NCI-H510A (cell line): ENCODE measurements at regions not wholly inside any gene's neighbourhood (a gene's known extent, or its start where the extent isn't known, plus 50 kb on each side); places are given as distances from the start of the nearest gene placed in this dataset.

Experiments used
- DNase-seq: peaks from one replicate; lab custom pipeline; 2025; lab: John Stamatoyannopoulos, UW

DNA sequence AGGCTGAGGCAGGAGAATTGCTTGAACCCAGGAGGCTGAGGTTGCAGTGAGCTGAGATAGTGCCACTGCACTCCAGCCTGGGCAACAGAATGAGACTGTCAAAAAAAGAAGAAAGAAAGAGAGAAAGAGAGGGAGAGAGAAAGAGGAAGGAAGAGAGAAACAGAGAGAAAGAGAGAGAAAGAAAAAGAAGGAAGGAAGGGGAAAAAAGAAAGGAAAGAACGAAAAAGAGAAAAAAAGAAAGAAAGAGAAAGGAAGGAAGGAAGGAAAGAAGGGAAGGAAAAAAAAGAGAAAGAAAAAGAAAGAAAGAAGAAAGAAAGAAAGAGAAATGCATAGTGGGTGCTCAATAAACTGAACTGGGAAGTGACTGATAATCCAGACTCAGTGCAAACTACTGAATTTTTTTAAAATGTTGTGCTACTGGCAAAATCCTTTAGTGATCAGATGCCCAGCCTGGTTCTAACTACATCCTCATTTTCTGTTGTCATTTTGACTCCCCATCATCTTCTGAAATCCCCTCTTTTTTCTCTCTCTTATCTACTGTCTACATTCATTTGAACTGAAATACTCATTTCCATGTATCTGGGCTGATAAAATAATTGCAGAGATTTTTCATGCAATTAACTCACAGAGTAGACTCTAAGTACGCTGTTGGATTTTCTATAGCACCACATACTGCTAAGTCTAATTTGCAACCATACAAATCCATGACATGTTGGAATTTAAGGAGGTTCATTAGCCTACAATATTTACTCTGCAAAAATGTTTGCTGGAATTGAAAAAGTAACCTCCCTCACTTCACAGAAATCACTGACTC lies 85.3 kb upstream of the HIVEP1 start:
- DNase-seq, result no peak

DNA sequence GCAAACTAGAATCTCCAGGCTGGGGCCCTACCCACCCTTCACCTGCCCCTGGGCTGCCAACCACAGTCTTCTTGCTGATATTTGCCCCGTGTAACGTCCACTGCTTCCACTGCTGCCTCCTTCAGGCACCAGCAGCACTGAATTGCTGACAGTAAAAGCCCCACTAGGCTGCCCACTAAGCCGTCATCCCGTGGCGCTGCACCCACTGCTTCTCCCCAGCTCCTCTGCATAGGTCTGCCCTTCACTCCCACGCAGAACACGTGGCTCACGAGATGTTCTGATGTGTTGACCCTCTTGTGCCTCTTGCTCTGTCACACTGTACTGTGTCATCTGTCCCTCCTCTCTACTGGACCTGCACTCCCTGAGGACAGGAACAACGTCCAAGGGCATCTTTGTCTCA lies 86.3 kb upstream of the HIVEP1 start:
- no peak for DNase-seq

DNA sequence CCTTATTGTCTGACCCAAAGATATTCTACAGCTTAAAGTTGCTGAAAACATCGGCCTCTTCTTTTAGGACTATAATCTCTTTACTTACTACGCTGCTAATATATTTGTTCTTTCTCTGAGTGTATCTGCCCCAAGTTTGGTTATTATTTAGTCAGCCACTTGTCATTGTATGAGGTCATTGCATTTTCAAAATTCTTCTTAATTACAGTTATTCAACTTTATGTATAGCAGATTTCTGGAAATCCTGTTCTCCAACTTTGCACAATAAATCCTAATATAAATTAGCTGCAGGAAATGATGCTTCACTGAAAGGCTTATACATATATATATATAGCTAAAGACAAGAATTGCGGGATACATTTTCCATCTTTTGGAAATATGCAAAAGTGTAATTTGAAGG lies 88.5 kb upstream of the HIVEP1 start:
- no peak for DNase-seq

DNA sequence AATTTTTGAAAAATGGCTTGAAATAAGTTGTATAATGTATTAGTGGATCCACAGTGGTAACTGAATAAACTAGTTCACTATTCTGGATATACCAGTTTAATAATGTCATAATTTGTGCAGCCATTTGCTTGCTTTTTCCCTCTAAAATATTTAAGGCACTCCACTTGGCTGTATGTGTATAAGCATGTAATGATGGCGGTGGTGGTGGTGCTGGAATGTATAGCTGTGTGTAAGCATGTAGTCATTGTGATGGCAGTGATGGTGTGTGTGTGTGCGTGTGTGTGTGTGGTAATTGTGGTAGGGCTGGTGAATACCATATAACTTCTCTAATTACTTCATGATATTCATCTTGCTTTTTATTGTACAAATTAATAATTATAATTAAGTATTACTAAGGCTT lies 89.2 kb upstream of the HIVEP1 start:
- no peak for DNase-seq

DNA sequence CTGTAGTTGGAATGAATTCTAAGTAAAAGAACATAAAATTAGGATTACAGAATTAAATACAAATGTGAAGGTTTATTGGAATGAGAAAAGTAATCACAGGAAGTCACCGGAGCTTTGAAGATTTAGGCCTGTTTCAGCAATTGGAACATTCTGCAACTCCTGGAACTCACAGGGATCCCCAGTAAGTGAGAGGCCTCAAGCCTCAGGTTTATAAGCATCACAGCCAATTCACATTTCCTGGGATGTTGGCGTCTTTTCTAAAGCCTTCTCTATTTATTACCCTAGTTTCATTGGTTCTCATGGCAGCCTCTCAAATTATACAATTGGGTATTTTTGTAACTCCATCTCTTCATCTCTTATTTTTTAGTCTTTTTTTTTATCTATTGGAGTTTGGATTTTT lies 90.4 kb upstream of the HIVEP1 start:
- DNase-seq, result no peak

DNA sequence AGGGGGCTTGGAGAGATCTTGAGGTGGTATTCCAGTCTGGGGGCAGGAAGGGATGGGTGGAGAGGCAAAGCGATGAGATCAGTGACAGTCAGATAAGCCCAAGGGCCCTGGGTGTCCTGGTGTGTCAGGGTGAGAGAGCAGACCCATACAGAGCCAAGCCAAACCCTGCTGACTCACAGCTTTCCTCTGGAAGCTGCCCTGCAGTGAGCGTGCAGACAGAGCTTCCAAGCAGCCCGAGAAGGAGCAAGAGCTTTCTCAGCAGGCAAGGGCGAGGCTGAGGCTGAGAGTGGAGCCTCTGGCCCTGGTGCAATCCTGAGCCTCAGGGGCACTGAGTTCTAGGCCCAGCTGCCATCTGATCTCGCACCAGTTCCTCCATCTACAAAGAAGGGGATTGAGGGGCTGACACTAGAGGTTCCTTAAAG lies 91.1 kb upstream of the HIVEP1 start:
- no peak for DNase-seq

DNA sequence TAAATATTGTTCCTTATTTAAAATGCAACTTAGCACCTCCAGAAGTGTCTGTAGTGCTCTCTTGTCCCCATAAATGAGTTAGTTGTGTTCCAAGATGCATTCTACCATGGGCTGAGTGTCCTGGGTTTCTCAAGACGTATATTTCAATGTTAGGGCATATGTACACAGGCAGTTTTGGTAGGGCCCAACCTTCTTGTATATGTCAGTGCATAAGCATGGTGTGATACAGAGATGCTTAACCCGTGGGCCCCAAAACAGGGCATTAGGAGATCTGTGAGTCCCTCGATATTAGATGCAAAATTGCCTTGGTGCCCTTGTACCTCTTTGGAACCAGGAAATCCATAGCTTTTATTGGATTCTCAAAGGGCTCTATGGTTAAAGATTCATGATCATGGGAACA lies 91.5 kb upstream of the HIVEP1 start:
- DNase-seq, result no peak

DNA sequence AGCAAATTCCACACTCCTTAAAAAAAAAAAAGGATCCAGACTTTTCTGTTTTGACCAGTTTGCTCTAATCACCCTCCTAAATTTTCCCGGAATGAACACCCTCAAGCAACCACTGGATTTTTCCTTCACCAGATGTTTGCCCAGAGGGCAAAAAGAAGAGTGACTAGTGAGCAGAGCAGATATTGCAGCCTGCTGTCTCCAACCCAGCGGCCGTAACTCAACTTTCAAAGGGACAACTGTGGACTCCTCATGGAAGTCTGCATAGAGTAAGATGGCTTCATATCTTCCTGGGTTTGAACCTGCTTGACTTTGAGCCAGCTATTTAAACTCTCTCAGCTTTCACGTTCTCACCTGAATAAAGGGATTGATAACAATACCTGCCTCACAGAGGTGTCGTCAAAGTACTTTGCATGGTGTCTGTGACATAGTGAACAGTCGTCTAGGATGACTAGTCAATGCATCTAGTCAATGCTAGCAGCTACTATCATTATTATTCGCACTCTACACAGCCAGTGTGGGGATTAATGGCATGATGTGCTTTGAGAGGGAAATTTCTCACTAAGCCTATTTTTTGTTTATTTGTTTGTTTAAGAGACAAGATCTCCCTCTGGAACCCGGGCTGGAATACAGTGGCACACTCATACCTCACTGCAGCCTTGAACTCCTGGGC lies 92.2 kb upstream of the HIVEP1 start:
- DNase-seq, result no peak

DNA sequence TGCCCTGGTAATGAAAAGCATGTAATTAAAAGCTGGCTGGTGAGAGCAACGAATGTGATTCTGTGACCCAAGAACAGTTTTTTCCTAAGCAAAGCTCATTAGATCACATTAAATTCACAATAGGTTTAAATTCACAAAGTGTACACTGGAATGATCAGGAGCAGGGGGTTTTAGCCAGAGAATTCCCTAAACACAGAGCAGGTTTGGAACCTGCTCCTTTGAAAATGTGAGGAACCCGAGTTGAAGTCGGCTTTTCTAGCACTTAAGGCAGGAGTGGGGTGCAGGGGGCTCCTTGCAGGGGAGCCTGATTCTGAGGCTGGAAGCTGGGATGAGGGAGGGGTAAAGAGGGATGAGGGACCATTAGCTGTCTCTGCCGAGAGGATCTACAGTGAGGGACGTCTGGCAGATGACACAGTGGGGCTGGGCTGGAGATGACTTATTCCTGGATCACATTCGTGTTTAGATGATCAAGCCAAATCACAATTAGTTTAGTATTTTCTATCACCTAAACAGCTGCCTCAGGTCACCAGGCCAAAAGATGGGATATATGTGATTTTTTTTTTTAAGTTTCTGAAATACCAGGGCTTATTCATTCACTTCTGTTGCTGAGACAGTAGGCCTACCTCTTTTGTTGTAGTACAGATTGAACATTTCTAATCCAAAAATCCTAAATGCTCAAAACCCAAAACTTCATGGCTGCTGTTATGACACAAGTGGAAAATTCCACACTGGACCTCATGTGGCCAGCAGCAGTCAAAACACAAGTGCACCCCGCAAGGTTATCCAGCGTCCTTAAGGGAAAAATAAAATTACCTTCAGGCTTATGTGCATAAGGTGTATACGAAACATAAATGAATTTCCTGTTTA lies 93.1 kb upstream of the HIVEP1 start:
- no peak for DNase-seq

DNA sequence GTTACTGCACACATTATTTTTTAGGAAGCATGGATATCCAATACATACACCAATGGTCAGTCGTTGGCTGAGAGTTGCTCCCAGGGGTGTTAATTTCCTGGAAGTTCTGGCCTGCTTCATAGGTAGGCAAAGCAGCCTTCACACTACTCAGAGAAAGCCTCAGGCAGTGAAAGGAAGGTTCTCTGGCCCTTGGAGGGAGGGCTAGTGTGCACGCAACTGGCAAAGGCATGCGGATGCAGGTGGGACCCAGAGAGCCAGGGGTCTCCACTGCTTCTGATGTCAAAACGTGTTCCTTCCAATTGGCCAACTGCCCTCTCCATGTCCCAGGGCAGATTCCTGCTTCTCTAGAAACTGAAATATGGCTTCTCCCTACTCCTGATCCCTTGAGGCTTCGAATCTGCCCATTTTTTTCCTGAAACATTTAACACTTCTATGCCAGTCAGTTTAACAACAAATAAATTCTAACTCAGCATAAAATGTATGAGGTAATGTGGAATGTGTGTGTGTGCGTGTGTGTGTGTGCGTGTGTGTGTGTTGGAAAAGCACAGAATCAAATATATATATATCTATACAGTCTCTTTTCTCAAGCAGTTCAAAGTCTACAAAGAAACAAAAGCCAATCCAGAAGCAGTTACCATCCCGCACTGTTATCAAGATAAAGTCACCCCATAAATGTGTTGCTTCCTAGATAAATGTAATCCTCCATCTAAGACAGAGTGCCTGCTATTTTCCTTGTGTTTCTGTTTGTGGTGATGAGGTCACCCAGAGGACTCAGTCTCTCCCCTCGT lies 94.0 kb upstream of the HIVEP1 start:
- DNase-seq, result no peak

DNA sequence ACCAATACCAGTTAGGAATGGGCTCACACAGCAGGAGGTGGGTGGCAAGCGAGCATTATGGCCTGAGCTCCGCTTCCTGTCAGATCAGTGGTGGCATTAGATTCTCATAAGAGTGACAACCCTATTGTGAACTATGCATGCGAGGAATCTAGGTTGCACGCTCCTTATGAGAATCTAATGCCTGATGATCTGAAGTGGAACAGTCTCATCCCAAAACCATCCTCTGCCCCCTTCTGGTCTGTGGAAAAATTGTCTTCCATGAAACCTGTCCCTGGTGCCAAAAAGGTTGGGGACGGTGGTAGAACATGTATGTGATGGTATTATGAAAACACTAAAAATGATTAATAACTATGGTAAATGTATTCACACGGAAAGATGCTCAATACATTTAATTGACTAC lies 99.7 kb upstream of the HIVEP1 start:
- no peak for DNase-seq

DNA sequence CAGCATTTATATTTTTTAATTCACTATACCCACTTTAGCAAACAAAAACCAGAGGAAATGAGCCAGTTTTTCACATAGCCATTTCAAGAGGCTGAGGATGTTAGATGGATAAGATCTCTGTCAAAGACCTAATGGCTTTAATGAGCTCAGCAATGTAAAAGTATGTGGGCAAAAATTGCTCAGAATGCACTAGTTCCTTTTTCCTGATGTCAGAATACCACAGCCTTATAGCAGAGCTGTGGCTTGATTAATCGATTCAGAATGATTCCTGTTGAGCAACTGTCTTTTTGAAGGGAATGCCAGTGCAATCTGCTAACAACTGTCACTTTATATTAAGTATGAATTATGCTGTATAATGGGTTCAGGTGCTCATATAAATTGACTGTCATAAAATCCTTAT lies 100.6 kb upstream of the HIVEP1 start:
- no peak for DNase-seq

DNA sequence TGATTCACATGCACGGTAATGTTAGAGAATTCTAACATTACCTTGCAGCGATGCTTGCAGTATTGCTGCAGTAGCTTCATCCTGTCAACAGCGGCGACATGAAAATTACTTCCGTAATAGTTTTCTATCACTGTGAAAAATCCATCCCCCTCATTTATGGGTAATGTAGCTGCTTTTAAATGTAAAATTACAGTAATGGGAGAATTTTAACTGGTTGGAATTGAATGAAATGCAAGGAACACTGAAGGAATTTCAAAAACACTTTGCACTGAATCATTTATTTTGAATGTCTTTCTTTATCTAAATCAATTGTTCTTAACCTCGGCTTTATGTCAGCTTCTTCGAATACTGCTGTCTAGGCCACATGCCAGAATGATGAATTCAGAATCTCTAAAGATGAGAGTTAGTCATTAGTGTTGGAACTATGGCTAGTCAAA lies 102.4 kb upstream of the HIVEP1 start:
- DNase-seq, result no peak

DNA sequence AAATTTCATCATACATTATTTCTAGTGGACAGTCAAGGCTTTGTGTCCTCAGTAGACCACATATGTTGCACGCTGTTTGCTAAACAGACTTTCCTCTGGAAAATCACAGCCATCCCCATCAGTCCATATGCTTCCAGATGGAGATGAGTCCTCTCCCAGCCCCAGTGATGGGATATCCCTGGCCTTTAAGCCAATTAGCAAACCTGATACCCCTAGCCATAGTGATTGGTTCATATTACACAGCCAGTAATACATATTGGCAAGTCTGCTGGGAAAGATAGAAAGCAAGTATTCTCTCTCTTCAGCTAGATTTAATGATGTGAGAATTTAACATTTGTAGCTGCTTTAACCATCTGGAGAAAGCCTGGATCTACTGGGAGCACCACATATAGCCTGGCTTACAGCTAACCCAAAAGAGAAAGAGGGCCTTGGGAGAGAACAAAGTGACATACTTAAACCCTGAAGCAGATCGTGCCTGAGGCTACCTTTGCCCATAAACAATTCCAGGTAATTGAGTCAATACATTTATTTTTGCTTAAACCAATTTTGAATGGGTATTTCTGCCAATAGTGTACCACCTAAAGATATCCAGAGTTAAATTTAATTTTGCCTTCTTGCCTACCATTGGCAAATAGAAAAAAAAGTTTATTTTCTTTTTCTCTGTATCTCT lies 103.5 kb upstream of the HIVEP1 start:
- no peak for DNase-seq

DNA sequence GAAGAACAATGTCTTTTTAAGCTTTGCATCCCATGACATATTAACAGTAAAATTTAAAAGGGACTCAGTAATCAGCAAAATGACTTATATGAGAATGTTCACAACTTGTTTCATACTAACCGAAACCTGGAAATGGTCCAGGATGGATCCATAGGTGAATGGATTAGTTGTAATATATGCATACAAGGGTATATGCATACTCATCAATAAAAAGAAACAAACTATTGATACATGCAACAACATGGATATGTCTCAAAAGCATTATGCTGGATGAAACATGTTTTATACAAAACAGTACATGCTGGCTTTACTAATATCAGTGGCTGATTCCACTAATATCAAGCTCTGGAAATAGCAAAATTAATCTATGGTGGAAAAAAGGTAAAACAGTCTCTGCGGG lies 108.5 kb upstream of the HIVEP1 start:
- no peak for DNase-seq

DNA sequence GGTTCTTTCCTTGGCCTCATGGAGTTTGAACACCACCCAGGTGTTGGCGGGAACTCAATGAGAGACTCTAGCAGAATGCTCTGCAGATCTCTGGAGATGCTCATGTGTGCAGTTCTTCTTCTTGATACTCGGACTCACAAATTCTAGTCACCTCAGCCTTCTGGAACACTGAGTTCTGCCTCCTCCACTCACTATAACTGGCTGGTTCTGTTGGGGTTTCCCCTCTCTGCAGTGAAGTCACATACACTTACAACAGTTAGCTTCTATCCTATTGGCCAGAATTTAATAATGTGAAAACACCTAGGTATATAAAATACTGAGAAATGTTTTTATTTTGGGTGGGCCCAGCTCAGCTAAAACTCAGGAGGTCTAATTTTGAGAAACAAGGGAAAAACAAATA lies 109.6 kb upstream of the HIVEP1 start:
- DNase-seq, result no peak

DNA sequence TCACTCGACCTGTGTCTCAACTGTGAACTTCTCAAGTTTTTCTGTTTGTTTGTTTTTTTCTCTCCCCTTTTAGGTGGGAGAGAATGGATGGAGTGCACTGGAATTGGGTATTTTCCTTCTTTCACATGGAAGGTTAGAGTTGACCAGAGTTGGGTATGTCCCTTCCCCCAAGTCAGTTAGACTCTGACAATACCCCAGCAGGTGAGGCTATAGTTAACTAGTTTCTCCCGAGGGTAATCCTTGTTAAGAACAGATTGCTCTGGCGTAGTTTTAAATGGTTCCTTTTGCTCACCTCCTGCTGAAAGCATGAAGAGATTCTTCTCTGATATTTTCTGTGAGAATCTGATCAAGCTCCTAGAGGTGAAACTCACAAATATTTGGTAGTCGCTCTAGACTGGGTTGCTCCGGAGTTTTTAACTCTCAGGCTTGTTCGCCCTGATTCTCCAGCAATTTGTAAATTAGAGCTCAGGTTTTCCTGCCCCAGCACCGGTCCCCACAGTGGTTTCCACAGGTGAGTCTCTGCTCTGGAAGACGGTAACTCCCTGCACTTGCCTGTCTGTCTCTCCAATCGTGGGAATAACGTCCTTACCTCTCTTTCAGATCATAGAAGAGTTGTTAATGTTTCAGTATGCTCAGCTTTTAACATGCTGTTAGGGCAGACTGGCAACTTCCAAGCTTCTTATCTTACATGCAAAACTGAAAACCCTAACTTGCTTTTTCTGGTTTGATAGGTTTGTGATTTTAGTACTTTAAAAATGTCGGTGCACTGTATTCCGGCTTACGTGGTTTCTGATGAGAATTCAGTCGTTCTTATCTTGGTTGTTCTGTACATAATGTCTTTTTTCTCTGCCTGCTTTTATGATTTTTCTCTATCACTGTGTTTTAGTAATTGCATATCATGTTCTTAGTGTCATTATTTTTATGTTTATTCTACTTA lies 111.2 kb upstream of the HIVEP1 start:
- DNase-seq, result no peak

DNA sequence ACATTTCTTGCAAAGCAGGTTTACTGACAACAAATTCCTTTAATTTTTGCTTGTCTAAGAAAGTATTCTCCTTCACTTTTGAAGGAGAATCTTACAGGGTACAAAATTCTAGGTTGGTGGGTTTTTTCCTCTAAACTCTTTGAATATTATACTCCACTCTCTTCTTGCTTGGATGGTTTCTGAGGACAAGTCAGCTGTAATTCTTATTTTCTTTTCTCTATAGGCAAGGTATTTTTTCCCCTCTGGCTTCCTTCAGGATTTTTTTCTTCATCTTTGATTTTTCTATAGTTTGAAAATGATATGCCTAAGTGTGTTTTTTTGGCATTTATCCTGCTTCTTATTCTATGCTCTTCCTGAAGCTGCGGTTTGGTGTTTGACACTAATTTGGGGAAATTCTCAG lies 112.5 kb upstream of the HIVEP1 start:
- no peak for DNase-seq

DNA sequence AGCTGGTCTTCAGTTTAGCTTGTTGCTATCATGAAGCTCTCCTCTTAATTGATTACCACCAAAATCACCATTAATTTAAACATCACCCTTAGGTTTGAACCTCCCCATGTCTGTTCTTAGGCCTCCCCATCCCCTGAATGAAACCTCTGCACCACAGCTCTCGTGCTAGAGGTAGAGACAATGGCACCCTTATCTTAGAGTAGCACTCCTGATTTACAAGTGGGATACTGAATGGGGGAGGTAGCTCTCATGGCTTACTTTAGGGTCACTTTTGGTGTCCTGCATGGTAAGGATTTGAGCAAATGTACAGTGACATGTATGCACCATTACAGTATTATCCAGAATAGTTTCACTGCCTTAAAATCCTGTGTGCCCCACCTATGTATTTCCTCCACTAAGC lies 115.6 kb upstream of the ADTRP start:
- no peak for DNase-seq

DNA sequence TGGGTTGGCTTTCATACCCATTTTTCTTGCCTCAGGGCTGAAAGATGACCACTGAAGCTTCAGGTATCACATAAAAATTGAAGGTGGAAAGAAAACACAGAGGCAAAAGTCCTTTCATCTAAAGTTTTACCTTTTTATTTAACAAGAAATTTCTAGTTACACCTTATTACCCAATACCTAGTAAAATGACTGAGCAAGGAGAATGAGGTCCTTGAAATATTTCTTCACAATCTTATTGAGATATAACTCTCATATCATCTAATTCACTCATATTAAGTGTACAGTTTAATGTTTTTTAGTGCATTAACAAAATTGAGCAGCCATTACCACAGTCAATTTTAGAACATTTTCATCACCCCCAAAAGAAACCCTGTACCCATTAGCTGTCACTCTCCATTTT lies 112.9 kb upstream of the ADTRP start:
- DNase-seq, result no peak
